ENCODE measurements at regions not wholly inside any gene's neighbourhood (a gene's known extent, or its start where the extent isn't known, plus 50 kb on each side); places are given as distances from the start of the nearest gene placed in this dataset.

DNA sequence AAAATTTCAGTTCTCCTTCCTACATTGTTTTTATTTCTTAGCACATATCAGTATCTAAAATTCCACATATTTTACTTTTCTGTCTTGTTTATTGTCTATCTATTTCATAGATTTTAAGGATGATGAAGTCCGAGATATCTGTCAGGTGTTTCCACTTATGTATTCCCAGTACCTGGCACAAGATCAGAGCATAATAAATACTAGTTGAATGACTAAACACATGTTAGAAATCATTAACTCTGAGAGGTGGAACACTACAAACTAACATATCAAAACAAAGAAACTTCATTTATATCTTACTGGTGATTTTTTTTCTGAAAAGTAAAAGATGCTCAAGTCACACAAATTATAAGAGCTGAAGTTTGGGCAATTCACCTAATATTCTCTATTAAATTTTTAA, 1208.3 kb downstream of the PCDH9 start:
- H3K4me1 ChIP-seq: no peaks in the 10 kb centered on the region
- no peak overlapping the region for H3K4me3 ChIP-seq
- WGBS, 3 donors: 66 to 76% (median 73%) methylated on average over 1 of the region's 1 CpG
- no peaks in the 10 kb centered on the region for H3K9me3 ChIP-seq
- H3K27ac ChIP-seq: no peak overlapping the region
- TF ChIP-seq, protein P1, sequence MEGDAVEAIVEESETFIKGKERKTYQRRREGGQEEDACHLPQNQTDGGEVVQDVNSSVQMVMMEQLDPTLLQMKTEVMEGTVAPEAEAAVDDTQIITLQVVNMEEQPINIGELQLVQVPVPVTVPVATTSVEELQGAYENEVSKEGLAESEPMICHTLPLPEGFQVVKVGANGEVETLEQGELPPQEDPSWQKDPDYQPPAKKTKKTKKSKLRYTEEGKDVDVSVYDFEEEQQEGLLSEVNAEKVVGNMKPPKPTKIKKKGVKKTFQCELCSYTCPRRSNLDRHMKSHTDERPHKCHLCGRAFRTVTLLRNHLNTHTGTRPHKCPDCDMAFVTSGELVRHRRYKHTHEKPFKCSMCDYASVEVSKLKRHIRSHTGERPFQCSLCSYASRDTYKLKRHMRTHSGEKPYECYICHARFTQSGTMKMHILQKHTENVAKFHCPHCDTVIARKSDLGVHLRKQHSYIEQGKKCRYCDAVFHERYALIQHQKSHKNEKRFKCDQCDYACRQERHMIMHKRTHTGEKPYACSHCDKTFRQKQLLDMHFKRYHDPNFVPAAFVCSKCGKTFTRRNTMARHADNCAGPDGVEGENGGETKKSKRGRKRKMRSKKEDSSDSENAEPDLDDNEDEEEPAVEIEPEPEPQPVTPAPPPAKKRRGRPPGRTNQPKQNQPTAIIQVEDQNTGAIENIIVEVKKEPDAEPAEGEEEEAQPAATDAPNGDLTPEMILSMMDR (IDR thresholded peaks at IDR 0.05): no peak
- intact Hi-C loops (cut with DNase I): no loop called here
- no peaks in the 10 kb centered on the region for H3K27me3 ChIP-seq (ENCODE audit: insufficient read depth in 3 of 3, low read length in 2 of 3)
- ATAC-seq (no peak), DNase-seq (no peak)
- no peaks in the 10 kb centered on the region for H3K36me3 ChIP-seq (ENCODE audit: insufficient read depth in 1 of 2, low read depth in 1 of 2)

GRCh38 chr13:66014771-66015170, 1215.4 kb downstream of the PCDH9 start:
- no peak for DNase-seq
- intact Hi-C loops (cut with DNase I): no loop called here
- WGBS, 3 donors: 53 to 68% (median 65%) methylated on average over 1 of the region's 1 CpG

GRCh38 chr13:66009241-66009640, 1220.9 kb downstream of the PCDH9 start:
- ATAC-seq: no peak
- intact Hi-C loops (cut with DNase I): no loop called here
- TF ChIP-seq, protein P1 (IDR thresholded peaks at IDR 0.05): no peak
- Histone ChIP-seq H3K9me3 (peaks cover 5% of the 10 kb centered on the region), H3K36me3 (ENCODE audit: insufficient read depth in 1 of 2, low read depth in 1 of 2) (no peaks in the 10 kb centered on the region), H3K4me1 (no peaks in the 10 kb centered on the region), H3K27me3 (ENCODE audit: insufficient read depth in 3 of 3, low read length in 2 of 3) (no peaks in the 10 kb centered on the region), H3K4me3 (no peak overlapping the region), H3K27ac (no peak overlapping the region)
- no peak for DNase-seq
- 91 to 93% (median 92%) methylated on average over 29 to 30 of the region's 30 CpGs for WGBS, 3 donors

More at GRCh38 chr13:66014771-66015170, 1215.4 kb downstream of the PCDH9 start:
- Histone ChIP-seq H3K27ac (no peak overlapping the region), H3K9me3 (peaks cover 5% of the 10 kb centered on the region), H3K36me3 (ENCODE audit: insufficient read depth in 1 of 2, low read depth in 1 of 2) (no peaks in the 10 kb centered on the region), H3K27me3 (ENCODE audit: insufficient read depth in 3 of 3, low read length in 2 of 3) (no peaks in the 10 kb centered on the region), H3K4me3 (no peak overlapping the region), H3K4me1 (no peaks in the 10 kb centered on the region)
- TF ChIP-seq, protein P1 (IDR thresholded peaks at IDR 0.05): no peak
- no peak for ATAC-seq

- TF ChIP-seq, protein P1 (IDR thresholded peaks at IDR 0.05): no peak
- WGBS, 3 donors: 66 to 90% (median 86%) methylated on average over 1 of the region's 1 CpG
Observed at GRCh38 chr13:66003558-66003957, 1226.6 kb downstream of the PCDH9 start.

GRCh38 chr13:66001140-66001539, 1229.0 kb downstream of the PCDH9 start:
- Histone ChIP-seq H3K9me3 (no peaks in the 10 kb centered on the region), H3K27me3 (ENCODE audit: insufficient read depth in 3 of 3, low read length in 2 of 3) (no peaks in the 10 kb centered on the region), H3K36me3 (ENCODE audit: insufficient read depth in 1 of 2, low read depth in 1 of 2) (no peaks in the 10 kb centered on the region), H3K4me3 (no peak overlapping the region), H3K27ac (no peak overlapping the region), H3K4me1 (no peaks in the 10 kb centered on the region)
- TF ChIP-seq, protein P1 (IDR thresholded peaks at IDR 0.05): no peak
- ATAC-seq: no peak
- 44 to 53% (median 49%) methylated on average over 1 of the region's 1 CpG for WGBS, 3 donors
- intact Hi-C loops (cut with DNase I): no loop called here
- no peak for DNase-seq

More at GRCh38 chr13:66003558-66003957, 1226.6 kb downstream of the PCDH9 start:
- Histone ChIP-seq H3K27me3 (ENCODE audit: insufficient read depth in 3 of 3, low read length in 2 of 3) (no peaks in the 10 kb centered on the region), H3K9me3 (no peaks in the 10 kb centered on the region), H3K4me3 (no peak overlapping the region), H3K36me3 (ENCODE audit: insufficient read depth in 1 of 2, low read depth in 1 of 2) (no peaks in the 10 kb centered on the region), H3K4me1 (no peaks in the 10 kb centered on the region), H3K27ac (no peak overlapping the region)
- no peak for DNase-seq
- ATAC-seq: no peak
- intact Hi-C loops (cut with DNase I): no loop called here

Data from psoas muscle (tissue), 7 donors.